Testis (tissue), 2 donors: ENCODE measurements at regions not wholly inside any gene's neighbourhood (a gene's known extent, or its start where the extent isn't known, plus 50 kb on each side); places are given as distances from the start of the nearest gene placed in this dataset.

ENCODE experiments used
- CTCF ChIP-seq, 3 experiments: fragments of 450-650 bp in 2 of 3; fragments of 200-600 bp in 1 of 3; sonication (generic) in 1 of 3; IDR thresholded peaks; one replicate each; pipeline ENCODE4 v1.5.1; 2016 to 2019; ENCODE audit warnings: antibody characterized with exemption in 3 of 3, mild to moderate bottlenecking in 2 of 3, moderate library complexity in 1 of 3
- POLR2A ChIP-seq: fragments of 450-650 bp; IDR thresholded peaks from one replicate; pipeline ENCODE4 v1.6.1; 2017; ENCODE audit warnings: antibody characterized with exemption, mild to moderate bottlenecking, moderate library complexity

GRCh38 chr14:84129007-84129406 lies 1400.9 kb upstream of the FLRT2 start:
- TF ChIP-seq CTCF (IDR thresholded peaks at IDR 0.05), result no peak
- no peak for TF ChIP-seq POLR2A
